ENCODE measurements at regions not wholly inside any gene's neighbourhood (a gene's known extent, or its start where the extent isn't known, plus 50 kb on each side); places are given as distances from the start of the nearest gene placed in this dataset.

DNA sequence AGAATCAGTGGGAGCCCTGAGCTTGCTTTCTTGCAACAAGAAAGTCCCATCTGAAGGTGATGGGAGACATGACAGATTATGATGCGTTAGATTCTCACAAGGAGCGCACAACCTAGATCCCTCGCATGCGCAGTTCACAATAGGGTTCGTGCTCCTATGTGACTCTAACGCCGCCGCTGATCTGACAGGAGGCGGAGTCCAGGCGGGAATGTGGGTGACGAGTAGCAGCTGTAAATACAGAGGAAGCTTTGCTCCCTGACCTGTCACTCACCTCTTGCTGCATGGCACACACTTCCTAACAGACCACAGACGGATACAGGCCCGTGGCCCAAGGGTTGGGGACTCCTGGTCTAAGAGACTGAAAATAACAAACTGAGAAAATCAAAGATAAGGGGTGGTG, 1163.4 kb upstream of the AUTS2 start:
- ATAC-seq = no peak
- H3K4me1 Mint-ChIP-seq = no peaks in the 10 kb centered on the region
- DNase-seq = no peak
- H3K4me3 Mint-ChIP-seq = no peak overlapping the region
- no peaks in the 10 kb centered on the region for H3K36me3 Mint-ChIP-seq (ENCODE audit: low read depth)
- H3K9me3 Mint-ChIP-seq = peaks cover 35% of the 10 kb centered on the region
- no peaks in the 10 kb centered on the region for H3K27me3 Mint-ChIP-seq
- no peak overlapping the region for H3K27ac Mint-ChIP-seq

DNA sequence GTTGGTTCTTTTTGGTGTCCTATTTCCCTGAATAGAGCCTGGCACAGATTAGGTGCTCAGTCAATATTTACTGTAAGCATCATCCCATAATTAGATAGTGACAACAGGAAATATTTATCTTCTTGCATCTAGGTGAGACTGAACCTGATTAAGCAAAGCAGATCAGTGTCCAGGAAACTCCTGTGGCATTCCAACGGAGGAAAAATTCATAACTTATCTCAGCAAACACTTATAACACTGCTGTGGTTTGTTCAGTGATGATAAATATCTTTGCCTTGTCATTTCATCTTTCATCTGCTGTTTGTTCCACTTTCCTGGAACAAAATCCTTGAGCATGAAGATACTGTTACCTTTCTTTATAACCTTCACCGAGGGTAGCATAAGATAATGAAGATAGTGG, 1160.3 kb upstream of the AUTS2 start:
- H3K27me3 Mint-ChIP-seq = no peaks in the 10 kb centered on the region
- no peak overlapping the region for H3K4me3 Mint-ChIP-seq
- DNase-seq = no peak
- no peaks in the 10 kb centered on the region for H3K4me1 Mint-ChIP-seq
- no peaks in the 10 kb centered on the region for H3K36me3 Mint-ChIP-seq (ENCODE audit: low read depth)
- H3K9me3 Mint-ChIP-seq = peaks cover 26% of the 10 kb centered on the region
- H3K27ac Mint-ChIP-seq = no peak overlapping the region
- ATAC-seq = no peak

DNA sequence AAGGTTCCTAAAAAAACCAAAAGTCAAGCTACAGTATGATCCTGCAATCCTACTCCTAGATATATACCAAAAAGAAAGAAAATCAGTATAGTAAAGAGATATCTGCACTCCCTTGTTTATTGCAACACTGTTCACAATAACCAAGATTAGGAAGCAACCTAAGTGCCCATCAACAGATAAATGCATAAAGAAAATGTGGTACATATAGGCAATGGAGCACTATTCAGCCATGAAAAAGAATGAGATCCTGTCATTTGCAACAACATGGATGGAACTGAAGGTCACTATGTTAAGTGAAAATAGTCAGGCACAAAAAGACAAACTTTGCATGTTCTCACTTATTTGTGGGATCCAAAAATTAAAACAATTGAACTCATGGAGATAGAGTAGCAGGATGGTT, 1159.5 kb upstream of the AUTS2 start:
- no peak overlapping the region for H3K27ac Mint-ChIP-seq

DNA sequence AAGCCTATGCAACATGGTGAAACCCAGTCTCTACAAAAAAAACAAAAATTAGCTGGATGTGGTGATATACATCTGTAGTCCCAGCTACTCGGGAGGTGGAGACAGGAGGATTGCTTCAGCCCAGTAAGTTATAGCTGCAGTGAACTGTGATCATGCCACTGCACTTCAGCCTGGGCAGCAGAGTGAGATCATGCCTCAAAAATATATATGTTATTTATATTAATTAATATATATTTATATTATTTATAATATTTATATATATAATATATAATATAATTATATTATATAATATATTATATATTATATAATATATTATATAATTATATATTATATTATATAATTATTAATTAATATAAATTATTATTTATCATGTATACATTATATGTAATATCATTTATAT, 1158.4 kb upstream of the AUTS2 start:
- no peak overlapping the region for H3K27ac Mint-ChIP-seq
- H3K4me3 Mint-ChIP-seq = no peak overlapping the region
- DNase-seq (no peak), ATAC-seq (no peak)
- H3K27me3 Mint-ChIP-seq = no peaks in the 10 kb centered on the region
- H3K36me3 Mint-ChIP-seq (ENCODE audit: low read depth) = no peaks in the 10 kb centered on the region
- H3K4me1 Mint-ChIP-seq = no peaks in the 10 kb centered on the region
- peaks cover 24% of the 10 kb centered on the region for H3K9me3 Mint-ChIP-seq

More for the DNA sequence above, 1159.5 kb upstream of the AUTS2 start:
- Mint-ChIP-seq H3K36me3 (ENCODE audit: low read depth) (no peaks in the 10 kb centered on the region), H3K27me3 (no peaks in the 10 kb centered on the region), H3K4me3 (no peak overlapping the region), H3K4me1 (no peaks in the 10 kb centered on the region), H3K9me3 (peaks cover 26% of the 10 kb centered on the region)
- no peak for ATAC-seq
- no peak for DNase-seq

DNA sequence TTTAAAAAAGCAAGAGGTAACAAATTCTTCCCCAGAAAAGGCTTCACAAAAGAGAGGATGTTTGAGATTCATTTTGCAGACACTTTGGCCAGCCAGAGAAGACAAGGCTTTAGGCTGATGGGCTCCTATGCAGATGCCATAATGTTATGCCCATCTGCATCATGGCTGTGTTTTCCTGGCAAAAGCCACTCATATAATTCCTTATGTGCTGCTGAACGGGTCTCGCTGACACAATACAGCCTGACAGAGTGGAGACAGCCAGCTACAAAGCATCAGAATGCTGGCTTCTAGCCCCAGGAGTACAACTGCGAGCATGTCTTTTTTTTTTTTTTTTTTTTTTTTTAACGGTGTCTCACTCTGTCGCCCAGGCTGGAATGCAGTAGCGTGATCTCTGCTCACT, 1157.4 kb upstream of the AUTS2 start:
- H3K4me3 Mint-ChIP-seq = no peak overlapping the region
- H3K4me1 Mint-ChIP-seq = no peaks in the 10 kb centered on the region
- no peak for ATAC-seq
- peaks cover 24% of the 10 kb centered on the region for H3K9me3 Mint-ChIP-seq
- H3K27ac Mint-ChIP-seq = no peak overlapping the region
- DNase-seq = no peak
- no peaks in the 10 kb centered on the region for H3K36me3 Mint-ChIP-seq (ENCODE audit: low read depth)
- H3K27me3 Mint-ChIP-seq = no peaks in the 10 kb centered on the region

DNA sequence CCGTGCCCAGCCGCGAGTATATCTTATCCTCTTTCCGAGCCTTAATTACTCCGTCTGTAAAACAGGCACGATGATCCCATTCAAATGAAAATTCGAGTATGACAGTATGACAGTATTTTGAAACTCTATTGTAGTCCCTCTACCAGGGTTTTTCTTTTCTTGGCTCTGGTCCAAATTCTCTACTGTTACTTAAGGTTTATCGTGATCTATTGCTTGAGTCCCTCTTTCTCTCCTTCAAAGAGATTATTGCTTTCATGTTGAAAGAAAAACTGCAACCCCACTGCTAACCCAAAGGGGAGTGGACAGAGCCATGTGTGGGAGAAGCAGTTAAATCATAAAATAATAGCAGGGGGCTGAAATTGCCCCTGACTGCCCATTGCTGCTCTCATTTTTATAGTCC, 1156.6 kb upstream of the AUTS2 start:
- Mint-ChIP-seq H3K27me3 (no peaks in the 10 kb centered on the region), H3K4me1 (no peaks in the 10 kb centered on the region), H3K27ac (no peak overlapping the region), H3K9me3 (peaks cover 25% of the 10 kb centered on the region), H3K4me3 (no peak overlapping the region), H3K36me3 (ENCODE audit: low read depth) (no peaks in the 10 kb centered on the region)
- ATAC-seq (no peak), DNase-seq (no peak)

DNA sequence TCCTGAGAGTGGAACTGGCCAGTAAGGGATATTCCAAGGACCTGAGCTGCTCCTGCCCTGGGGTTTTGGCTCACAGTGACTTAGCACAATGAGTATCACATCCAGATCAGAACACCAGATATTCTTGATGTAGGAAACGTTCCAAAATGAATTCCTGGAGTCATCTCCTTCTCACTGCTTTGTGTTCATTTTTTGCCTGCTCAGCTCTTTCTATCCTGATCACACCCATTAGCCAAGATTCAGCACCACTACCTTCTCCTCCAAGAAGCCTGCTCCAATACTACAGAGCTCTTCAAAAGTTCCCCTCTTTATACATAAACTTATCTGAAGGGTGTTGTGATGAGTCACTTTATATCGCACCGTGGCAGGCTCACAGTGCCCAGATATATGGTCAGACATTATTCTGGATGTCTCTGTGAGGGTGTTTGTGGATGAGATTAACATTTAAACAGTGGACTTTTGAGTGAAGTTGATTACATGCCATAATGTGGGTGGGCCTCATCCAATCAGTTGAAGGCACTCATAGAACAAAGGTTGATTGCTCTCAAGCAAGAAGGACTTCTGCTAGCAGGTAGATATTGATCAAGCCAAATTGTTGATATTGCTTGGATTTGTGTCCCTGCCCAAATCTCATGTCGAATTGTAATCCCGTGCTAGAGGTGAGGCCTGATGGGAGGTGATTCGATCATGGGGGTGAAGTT, 1155.2 kb upstream of the AUTS2 start:
- H3K4me1 Mint-ChIP-seq = no peaks in the 10 kb centered on the region
- H3K36me3 Mint-ChIP-seq (ENCODE audit: low read depth) = no peaks in the 10 kb centered on the region
- no peak overlapping the region for H3K27ac Mint-ChIP-seq
- H3K27me3 Mint-ChIP-seq = no peaks in the 10 kb centered on the region
- DNase-seq = no peak
- no peak for ATAC-seq
- no peak overlapping the region for H3K4me3 Mint-ChIP-seq
- peaks cover 13% of the 10 kb centered on the region for H3K9me3 Mint-ChIP-seq

DNA sequence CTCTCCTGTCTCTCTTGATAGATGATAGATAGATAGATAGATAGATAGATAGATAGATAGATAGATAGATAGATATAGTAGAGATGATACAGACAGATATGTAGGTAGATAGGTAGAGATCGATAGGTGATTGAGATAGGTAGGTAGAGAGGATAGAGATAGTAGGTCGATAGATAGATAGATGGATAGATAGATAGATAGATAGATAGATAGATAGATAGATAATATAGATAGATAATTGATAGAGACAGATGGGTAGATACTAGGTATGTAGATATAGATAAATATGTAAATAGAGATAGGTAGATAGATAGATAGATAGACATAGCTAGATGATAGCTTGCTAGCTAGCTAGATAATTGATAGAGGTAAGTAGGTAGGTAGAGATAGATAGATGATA, 1154.2 kb upstream of the AUTS2 start:
- Mint-ChIP-seq H3K9me3 (peaks cover 12% of the 10 kb centered on the region), H3K36me3 (ENCODE audit: low read depth) (no peaks in the 10 kb centered on the region), H3K27me3 (no peaks in the 10 kb centered on the region), H3K4me3 (no peak overlapping the region), H3K4me1 (no peaks in the 10 kb centered on the region), H3K27ac (no peak overlapping the region)
- DNase-seq (no peak), ATAC-seq (no peak)

DNA sequence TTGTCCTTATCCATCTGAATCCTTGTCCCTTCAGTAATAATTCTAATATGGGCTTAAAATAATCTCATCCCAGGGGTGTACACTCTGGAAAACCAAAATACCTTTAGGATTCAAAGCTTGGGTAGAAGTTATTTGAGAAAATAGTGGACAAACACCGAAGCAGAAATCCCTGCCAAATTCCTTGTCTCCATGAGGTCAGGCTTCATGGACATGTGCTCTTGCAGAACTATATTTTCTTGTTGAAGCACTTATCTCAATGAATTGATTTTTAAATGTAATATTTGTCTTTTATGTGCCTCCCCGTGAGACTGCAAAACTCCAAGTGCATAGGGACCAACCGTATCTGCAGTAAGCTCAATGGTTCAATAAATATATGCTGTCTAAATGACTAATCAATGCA, 1153.3 kb upstream of the AUTS2 start:
- Mint-ChIP-seq H3K27me3 (no peaks in the 10 kb centered on the region), H3K4me3 (no peak overlapping the region), H3K36me3 (ENCODE audit: low read depth) (no peaks in the 10 kb centered on the region), H3K9me3 (peaks cover 16% of the 10 kb centered on the region), H3K4me1 (no peaks in the 10 kb centered on the region), H3K27ac (no peak overlapping the region)
- ATAC-seq (no peak), DNase-seq (no peak)

DNA sequence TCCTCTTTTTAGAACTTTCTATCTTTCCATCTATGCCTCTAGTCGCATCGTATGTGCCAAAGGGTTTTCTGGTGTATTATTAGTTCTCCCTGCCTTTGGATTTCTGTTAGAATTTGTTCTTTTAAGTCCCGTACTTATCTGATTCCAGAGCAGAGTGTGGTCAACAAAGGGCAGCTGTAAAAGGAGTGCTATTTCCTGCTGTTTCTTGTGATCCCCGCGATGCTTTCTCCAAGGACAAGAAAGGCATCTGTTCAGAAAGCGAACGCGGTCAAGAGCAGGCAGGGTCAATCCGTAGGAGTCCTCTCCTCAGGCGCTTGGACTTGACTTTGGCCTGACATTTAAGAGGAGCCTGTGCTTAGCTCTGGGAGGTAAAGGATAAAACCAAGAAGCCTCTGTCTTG, 1152.1 kb upstream of the AUTS2 start:
- Mint-ChIP-seq H3K4me1 (no peaks in the 10 kb centered on the region), H3K9me3 (peaks cover 16% of the 10 kb centered on the region), H3K27me3 (no peaks in the 10 kb centered on the region), H3K4me3 (no peak overlapping the region), H3K27ac (no peak overlapping the region), H3K36me3 (ENCODE audit: low read depth) (no peaks in the 10 kb centered on the region)
- ATAC-seq = no peak
- DNase-seq = no peak

DNA sequence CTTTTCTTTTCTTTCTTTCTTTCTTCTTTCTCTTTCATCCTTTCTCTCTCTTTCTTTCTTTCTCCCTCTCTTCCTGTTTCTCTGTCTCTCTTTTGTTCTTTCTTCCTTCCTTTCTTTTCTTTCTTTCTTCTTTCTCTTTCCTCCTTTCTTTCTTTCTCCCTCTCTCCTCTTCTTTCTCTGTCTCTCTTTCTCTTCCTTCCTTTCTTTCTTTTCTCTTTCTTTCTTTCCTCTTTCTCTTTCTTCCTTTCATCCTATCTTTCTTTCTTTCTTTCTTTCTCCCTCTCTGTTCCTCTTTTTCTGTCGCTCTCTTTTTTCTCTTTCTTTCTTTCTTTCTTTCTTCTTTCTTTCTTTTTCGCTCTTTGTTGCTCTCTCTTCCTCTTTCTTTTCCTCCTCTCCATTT, 1149.2 kb upstream of the AUTS2 start:
- no peaks in the 10 kb centered on the region for H3K4me1 Mint-ChIP-seq

DNA sequence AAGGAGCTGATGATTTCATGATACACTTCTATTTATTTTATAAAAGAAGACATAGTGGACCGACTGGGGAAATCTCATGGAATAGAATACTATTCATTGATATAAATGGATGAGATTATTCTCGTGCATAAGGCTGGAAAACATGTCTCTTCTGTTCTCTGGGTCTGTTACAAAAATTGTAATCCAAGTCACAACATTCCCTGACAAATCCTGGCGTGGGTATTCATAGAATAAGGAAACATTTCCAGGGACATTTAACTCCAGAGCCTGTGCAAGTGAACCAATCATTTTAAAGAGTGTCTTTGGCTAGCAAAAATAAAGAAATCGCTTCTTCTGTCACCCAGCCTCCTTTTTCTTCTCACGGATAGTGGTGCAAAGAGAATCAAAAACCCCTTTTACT, 1148.5 kb upstream of the AUTS2 start:
- H3K27me3 Mint-ChIP-seq = no peaks in the 10 kb centered on the region
- no peak overlapping the region for H3K4me3 Mint-ChIP-seq
- peaks cover 20% of the 10 kb centered on the region for H3K9me3 Mint-ChIP-seq
- ATAC-seq (no peak), DNase-seq (no peak)
- no peak overlapping the region for H3K27ac Mint-ChIP-seq
- no peaks in the 10 kb centered on the region for H3K36me3 Mint-ChIP-seq (ENCODE audit: low read depth)
- H3K4me1 Mint-ChIP-seq = no peaks in the 10 kb centered on the region

More for the DNA sequence above, 1149.2 kb upstream of the AUTS2 start:
- Mint-ChIP-seq H3K27ac (no peak overlapping the region), H3K36me3 (ENCODE audit: low read depth) (no peaks in the 10 kb centered on the region), H3K4me3 (no peak overlapping the region), H3K9me3 (peaks cover 20% of the 10 kb centered on the region), H3K27me3 (no peaks in the 10 kb centered on the region)
- no peak for DNase-seq
- no peak for ATAC-seq

DNA sequence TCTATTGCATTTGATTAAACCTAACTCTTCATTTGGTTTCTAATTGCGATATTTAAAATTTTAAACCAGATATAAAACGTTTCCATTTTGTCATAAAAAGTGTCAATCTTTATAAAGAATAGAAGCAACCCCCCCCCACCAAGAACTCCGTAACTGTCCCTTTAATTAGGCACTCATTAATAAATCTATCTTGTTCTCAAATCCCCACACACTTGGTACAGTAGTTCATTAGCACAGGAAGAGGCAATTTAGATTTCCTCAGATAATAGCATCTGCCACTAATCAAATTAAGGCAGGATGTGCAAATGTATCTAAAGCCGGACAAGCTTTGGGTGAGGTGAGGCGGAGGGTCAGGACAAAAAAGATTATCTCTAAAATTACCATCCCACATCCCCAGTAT, 1143.3 kb upstream of the AUTS2 start:
- Mint-ChIP-seq H3K27ac (no peak overlapping the region), H3K36me3 (ENCODE audit: low read depth) (peaks cover 2% of the 10 kb centered on the region), H3K4me1 (no peaks in the 10 kb centered on the region), H3K4me3 (no peak overlapping the region), H3K9me3 (peaks cover 43% of the 10 kb centered on the region), H3K27me3 (no peaks in the 10 kb centered on the region)
- DNase-seq = no peak
- ATAC-seq = no peak

DNA sequence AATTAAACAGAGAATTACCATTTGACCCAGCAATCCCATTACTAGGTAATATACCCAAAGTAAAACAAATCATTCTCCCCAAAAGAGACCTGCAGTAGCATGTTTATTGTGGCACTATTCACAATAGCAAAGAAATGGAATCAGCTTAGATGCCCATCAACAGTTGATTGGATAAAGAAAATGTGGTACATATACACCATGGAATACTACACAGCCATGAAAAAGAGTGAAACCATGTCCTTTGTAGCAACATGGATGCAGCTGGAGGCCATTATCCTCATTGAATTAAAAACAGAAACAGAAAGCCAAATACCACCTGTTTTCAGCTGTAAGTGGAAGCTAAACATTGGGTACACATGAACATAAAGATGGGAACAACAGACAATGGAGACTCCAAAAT, 1141.8 kb upstream of the AUTS2 start:
- Mint-ChIP-seq H3K9me3 (peaks cover 43% of the 10 kb centered on the region), H3K27me3 (no peaks in the 10 kb centered on the region), H3K4me1 (no peaks in the 10 kb centered on the region), H3K27ac (no peak overlapping the region), H3K4me3 (no peak overlapping the region), H3K36me3 (ENCODE audit: low read depth) (peaks cover 2% of the 10 kb centered on the region)
- ATAC-seq (no peak), DNase-seq (no peak)

DNA sequence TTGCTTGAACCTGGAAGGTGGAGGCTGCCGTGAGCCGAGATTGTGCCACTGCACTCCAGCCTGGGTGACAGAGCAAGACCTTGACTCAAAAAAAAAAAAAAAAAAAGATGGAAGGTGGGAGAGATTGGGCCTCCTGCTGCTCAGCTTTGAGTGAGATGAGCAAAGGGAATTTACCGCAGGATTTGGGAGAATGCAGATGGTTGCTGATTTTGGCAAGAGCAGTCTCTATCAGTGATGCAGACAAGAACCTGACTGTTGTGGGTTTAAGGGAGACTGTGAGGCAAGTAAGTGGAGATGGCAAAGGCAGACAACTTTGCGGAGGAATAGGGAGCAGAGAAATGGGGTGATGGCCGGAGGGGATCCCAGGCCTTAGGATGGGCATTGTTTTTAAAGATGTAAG, 1140.8 kb upstream of the AUTS2 start:
- peaks cover 43% of the 10 kb centered on the region for H3K9me3 Mint-ChIP-seq
- no peak overlapping the region for H3K4me3 Mint-ChIP-seq
- no peak for ATAC-seq
- no peaks in the 10 kb centered on the region for H3K27me3 Mint-ChIP-seq
- H3K27ac Mint-ChIP-seq = no peak overlapping the region
- H3K4me1 Mint-ChIP-seq = no peaks in the 10 kb centered on the region
- DNase-seq = no peak
- H3K36me3 Mint-ChIP-seq (ENCODE audit: low read depth) = peaks cover 2% of the 10 kb centered on the region
